K562 (cell line): ENCODE measurements at regions not wholly inside any gene's neighbourhood (a gene's known extent, or its start where the extent isn't known, plus 50 kb on each side); places are given as distances from the start of the nearest gene placed in this dataset.

Experiments used
- HDGF ChIP-seq: fragments of 450-650 bp; IDR thresholded peaks from 2 replicates; pipeline ENCODE4 v1.6.1; 2016
- POLR2A ChIP-seq: fragments of 450-650 bp; conservative IDR thresholded peaks from 2 replicates; pipeline ENCODE4 v1.6.1; 2016
- TF ChIP-seq, protein P1 (sequence below): fragments of 250-450 bp; sonication (Bioruptor Pico); IDR thresholded peaks from 2 replicates; pipeline ENCODE4 v1.8.0; 2021; ENCODE audit warnings: moderate library complexity, mild to moderate bottlenecking, inconsistent platforms

DNA sequence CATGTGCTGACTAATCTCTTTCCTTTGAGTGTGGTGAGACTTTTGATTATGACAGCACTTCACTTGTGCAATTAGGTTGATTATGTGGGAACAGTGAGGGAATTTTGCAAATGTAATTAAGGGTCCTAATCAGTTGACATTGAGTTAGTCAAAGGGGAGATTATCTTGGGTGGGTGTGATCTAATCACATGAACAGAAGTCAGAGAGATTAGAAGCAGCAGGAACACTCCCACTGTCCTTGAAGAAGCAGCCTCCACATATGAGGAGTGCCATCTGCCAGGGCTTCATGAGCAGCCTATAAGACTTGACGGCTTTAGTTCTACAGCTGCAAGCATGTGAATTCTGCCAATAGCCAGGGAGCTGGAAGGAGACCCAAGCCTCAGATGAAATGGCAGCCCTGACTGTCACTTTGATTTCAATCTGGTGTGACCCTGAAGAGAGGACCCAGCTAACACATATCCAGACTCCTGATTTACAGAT, 89.4 kb upstream of the APCDD1 start:
- TF ChIP-seq, protein P1, sequence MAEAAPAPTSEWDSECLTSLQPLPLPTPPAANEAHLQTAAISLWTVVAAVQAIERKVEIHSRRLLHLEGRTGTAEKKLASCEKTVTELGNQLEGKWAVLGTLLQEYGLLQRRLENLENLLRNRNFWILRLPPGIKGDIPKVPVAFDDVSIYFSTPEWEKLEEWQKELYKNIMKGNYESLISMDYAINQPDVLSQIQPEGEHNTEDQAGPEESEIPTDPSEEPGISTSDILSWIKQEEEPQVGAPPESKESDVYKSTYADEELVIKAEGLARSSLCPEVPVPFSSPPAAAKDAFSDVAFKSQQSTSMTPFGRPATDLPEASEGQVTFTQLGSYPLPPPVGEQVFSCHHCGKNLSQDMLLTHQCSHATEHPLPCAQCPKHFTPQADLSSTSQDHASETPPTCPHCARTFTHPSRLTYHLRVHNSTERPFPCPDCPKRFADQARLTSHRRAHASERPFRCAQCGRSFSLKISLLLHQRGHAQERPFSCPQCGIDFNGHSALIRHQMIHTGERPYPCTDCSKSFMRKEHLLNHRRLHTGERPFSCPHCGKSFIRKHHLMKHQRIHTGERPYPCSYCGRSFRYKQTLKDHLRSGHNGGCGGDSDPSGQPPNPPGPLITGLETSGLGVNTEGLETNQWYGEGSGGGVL (CRISPR knock-in tag): no peak
- no peak for TF ChIP-seq POLR2A
- no peak for TF ChIP-seq HDGF
